ENCODE measurements at regions not wholly inside any gene's neighbourhood (a gene's known extent, or its start where the extent isn't known, plus 50 kb on each side); places are given as distances from the start of the nearest gene placed in this dataset.

GRCh38 chr10:104505521-104506042, 135.5 kb upstream of the SORCS3 start:
- DNase-seq = no peak

DNA sequence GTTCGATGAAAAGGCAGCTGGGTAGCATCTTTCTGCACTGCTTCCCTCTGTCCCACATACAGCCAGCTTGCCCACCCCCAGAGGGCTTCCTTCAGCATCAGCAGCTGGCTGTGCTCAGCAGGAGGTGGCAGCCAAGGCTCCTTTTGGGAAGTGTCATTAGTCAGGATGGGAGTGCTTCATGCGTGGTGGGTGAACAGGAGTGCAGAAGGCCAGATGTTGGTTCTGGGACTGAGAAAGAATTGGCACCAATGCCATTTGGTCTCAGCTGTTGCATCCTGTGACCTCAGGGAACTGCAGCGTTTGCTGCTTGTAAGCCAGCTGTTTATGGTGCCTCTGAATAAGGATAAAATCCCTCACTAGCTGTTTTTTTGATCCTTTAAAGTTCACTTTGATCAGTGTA, 131.1 kb upstream of the SORCS3 start:
- no peak for DNase-seq

- no peak for DNase-seq
These were observed 130.4 kb upstream of the SORCS3 start for GRCh38 chr10:104510644-104511043.

DNA sequence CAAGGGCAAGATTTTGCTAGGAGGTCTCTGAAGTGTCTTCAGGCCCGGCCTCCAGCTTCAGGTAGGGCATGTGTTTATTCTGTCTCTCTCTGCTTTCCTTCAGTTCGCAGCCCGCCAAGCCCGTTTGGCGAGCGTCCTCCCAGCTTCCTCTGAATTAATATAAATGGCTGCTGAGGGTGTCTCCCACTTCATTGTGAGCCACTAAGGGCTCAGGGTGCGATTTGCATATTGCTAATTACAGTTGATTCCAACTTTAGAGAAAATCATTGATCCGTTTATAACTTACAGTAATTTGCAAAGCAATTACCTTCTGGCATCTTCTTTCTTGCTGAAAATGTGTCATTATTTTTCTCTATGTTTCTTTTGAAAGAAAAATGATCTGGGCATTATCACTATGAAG, 128.3 kb upstream of the SORCS3 start:
- DNase-seq = no peak

DNA sequence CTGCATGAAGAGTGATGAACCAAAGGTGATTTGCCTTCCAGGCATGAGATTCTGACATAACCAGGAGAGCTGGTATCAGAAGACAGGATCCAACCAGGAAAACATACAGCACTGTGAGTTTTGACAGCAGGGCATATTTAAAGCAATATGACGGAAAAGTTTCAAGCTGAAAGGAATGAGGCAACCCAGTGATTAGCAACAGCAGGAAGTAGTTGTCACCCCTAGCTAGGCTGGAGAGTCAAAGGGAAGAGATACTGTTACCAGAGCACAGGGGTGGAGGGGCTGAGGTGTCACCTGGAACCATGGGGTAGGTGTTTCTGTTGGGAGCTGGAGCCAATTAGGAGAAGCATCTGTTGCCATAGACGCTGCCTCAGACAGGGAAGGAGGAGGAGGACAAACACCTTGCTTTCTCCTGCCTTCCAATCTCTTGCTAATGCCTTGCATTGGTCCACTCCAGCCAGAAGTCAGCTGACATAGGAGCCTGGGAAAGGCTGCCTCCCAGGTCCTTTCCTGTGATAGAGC, 125.4 kb upstream of the SORCS3 start:
- DNase-seq = no peak

DNA sequence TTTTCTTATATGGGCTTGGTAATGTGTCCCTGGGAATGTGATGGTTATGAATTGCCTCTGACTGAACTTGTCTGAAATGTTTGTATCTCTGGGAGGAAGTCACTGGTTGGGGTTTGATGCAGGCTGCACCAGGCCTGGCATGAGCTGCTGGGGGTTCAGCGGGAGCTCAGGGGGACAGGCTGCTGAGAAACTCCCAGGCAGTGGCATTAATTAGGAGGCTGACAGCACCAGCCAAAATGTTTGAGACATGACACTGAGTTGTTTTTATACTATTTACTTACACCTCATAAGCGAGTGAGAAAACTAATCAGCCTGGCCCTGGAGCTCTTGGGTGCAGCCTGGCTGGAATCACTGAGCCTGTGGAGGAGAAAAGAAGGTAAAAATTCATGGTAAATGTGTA, 124.1 kb upstream of the SORCS3 start:
- DNase-seq = no peak

GRCh38 chr10:104517946-104518345, 123.1 kb upstream of the SORCS3 start:
- no peak for DNase-seq

- no peak for DNase-seq
These were observed 122.2 kb upstream of the SORCS3 start for GRCh38 chr10:104518891-104519290.

- DNase-seq = no peak
These were observed 120.4 kb upstream of the SORCS3 start for GRCh38 chr10:104520653-104521052.

DNA sequence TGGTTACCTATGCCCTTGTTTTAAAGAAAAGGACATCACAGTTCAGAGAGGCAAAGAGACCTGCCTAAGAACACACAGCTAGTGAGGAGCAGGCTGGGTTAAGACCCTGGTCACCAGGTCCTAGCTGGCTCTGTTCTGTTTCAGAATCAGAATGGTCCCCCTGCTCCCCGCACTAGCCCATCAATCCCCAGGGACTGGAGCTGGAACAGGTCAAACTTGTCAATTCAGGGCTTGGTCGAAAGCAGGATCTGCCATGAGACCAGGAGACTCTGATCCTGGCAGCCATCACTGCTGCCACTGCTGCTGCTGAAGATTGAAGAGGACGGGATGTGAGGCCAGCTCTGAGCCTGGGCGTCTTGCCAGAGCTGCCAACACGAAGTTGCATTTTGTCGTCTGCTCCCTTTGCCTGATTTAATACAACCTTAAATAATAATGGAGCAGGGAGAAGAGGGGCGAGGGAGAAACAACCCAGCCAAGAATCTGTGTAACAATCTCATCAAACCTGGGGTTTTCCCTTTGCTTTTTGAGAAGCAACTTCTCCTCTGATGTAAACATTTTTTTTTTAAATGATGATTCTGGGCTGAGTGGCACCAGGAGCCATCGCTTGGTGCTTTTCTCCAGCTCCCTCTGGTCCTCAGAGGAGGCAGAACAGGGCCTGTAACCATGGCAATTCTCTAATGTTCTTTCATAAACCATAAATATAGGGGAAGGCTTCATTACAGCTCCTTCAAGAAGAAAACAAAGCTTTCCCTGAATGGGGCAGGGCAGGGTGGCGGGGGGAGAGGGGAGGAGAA, 119.0 kb upstream of the SORCS3 start:
- no peak for DNase-seq

GRCh38 chr10:104526188-104526587, 114.9 kb upstream of the SORCS3 start:
- DNase-seq = no peak

DNA sequence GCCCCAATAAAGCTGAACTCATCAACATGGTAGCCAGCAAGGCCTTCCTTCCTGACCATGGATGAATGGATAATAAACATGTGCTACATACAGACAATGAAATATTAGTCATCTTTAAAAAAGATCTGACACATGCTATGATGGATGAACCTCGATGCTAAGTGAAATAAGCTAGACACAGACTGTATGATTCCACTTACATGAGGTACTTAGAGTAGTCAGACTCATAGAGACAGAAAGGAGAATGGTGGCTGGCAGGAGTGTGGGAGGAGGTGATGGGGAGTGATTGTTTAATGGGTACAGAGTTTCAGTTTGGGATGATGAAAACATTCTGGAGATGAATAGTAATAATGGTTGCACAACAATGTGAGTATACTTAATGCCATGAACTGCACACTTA, 114.1 kb upstream of the SORCS3 start:
- no peak for DNase-seq

- no peak for DNase-seq
These were observed 100.9 kb upstream of the SORCS3 start for GRCh38 chr10:104540181-104540580.

DNA sequence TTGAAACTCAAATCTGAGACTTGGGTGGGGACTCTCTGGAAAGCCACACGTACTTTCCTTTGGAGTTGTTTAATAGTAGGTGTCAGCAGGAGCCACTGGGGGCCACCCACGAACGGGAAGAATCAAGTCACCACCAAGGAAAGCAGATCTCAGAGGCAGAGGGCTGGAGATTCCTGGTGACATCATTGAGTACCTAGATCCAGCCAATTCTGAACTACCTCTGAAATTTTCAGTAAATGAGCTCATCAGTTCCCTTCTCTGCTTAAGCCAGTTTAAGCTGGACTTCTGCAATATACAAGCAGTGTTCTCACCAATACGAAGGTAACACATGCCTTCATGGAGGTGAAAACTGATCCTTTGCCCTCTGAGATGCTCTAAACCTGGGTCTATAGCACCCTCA, 99.3 kb upstream of the SORCS3 start:
- DNase-seq = no peak

- no peak for DNase-seq
These were observed 94.8 kb upstream of the SORCS3 start for GRCh38 chr10:104546336-104546735.

DNA sequence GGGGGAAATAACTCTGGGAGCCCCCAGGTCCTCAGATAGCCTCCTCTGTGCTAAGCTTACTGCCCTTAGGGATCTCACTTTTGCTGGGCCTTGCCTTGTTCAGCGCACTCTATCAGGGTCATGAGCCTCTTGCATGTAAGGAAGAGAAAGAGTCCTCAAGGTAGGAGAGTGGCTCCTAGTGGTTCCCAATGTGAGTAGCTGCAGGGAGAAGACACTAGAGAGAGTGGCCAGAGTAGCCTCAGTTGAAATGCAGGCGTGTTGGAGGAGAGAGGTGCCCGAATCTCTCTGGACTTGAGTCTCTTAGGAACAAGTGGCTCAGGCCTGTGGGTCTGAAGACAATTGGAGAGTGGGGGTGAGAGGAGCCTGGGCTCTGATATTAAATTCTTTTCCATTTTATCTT, 94.3 kb upstream of the SORCS3 start:
- DNase-seq = no peak

DNA sequence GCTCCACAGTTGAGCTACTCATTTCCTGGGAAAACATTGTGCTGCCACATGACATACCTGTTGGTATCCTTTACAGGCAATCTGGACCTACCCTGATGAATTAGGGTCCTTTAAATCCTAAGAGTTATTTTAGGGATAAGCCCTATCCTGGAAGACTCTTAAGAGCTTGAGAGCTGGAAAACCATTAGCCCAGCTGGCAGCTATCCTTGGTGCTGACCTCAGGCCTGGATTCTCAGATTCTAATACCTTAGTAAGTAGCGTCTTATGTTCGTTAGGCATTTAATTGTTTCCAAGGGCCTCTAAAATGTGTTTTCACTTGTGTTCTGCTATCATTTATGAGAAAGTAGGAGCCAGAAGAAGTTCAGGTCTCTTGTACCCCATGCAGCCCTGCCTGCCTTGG, 93.0 kb upstream of the SORCS3 start:
- no peak for DNase-seq

DNA sequence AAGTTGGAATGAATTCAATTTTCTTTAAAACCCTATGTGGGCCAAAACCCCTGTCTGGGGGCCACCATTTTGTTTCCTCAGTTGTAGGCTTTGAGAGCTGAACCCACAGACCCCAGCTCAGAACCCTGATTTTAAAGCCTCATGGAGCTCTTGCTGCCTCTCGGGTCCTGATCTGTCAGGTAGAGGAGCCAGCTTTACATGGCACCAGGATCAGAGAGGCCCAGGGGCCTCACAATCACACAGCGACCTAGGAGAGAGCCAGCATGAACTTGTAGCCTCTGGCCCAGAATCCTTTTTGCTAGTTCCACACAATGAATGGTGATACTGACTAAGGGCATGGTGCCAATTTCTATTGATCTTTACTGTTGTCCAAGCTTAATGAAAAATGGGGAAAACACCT, 84.3 kb upstream of the SORCS3 start:
- no peak for DNase-seq

DNA sequence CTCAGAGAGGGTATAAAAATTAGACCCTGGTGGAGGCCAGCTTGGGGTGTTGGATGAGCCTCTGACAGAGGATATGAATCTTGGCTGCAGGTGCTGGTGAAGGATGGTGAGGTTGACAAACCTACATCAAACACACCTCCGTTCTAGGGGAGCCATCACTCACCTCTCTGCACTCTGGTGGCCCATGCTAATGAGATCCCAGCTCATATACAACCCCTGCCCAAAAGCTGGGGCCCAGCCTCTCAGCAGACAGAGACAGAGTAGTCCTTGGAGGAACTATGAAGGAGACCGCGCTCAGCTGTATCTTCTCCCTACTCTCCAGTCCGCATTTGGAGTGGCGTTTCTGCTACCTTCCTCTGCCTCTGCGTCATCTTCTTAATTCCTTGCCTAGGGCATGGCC, 83.1 kb upstream of the SORCS3 start:
- no peak for DNase-seq

DNA sequence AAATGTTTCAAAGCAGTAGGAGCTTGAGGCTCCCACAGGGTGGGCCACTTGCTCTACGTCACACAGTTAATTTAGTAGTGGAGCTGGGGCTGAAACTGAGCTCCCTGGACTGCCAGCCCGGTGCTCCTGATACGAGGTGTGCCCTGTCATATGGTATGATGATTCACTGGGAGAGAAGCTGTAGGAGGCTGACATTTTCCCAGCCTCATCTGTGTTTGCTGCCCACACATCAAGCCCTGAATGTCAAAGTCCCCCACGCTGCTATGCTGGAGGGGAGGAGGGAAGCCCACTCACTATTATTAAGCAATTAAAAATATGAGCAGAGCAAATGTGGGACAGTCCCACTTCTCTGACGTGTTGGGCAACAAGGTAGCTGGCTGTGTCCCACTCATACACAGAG, 81.2 kb upstream of the SORCS3 start:
- no peak for DNase-seq

GRCh38 chr10:104563051-104563450, 78.0 kb upstream of the SORCS3 start:
- no peak for DNase-seq

DNA sequence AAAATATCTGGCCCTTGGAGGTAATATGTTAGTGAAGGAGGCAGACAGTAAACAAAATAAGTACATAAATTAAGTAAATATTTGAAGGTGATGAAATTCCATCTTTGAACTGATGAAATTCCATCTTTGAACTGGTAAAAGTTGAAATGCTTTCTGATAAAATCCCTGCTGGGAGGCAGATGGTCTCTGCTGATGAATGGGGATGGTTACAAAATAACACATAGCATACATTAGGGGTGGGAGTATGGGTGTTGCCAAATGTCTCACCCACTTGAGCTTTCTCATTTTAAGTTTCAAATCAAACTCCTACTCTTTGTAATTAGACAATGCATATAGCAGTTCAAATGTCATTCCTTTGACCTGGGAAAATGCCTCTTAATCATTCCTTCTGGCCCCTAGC, 77.5 kb upstream of the SORCS3 start:
- no peak for DNase-seq

DNA sequence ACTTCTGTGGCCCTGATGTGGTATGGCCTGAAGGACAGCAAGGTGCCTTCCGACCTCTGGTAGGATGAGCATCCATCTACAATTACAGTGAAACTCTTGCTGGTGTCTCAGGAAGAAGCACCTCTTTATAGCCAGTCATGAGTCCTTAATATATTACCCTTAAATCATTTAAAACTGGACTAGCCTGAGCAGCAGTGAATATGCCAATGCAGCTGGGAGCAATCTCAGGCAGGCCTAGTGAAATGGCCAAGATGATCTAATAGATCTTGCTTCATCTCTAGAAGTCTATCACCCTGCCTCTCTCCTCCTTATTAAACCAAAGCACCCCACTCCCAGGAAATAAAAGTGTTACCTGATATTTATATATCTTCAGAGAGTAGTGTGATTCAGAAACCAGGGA, 66.7 kb upstream of the SORCS3 start:
- DNase-seq = no peak

DNA sequence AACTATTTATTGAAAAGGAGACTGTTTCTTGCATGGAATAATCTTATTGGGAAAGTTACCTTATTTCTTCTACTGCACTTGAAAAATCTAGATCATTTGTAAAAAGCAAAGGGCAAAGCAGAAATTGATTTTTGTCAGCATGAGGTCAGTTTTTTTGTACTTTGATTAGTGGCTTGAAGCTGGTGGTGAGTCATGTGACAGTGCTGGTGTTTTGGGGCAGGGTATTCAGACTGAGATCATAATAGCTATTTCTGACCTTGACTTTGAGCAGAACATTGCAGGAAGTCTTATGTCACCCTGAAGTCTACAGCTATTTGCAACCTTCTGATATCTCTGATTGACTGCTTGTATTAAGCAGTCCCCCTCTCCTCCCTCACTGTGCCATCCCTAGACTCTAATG, 66.3 kb upstream of the SORCS3 start:
- DNase-seq = no peak

- no peak for DNase-seq
These were observed 64.5 kb upstream of the SORCS3 start for GRCh38 chr10:104576611-104577010.

All from NCI-H1436 treated with DMSO at 0.1 percent for 48 hours (cell line).